HCT116 (cell line): ENCODE measurements at regions not wholly inside any gene's neighbourhood (a gene's known extent, or its start where the extent isn't known, plus 50 kb on each side); places are given as distances from the start of the nearest gene placed in this dataset.

Experiments
- CEBPB ChIP-seq: IDR thresholded peaks from 2 replicates; pipeline ENCODE4 v1.6.1; 2012; ENCODE audit warnings: low read depth
- CTCF ChIP-seq, 3 experiments: fragments of 200-600 bp in 1 of 3; sonication (generic) in 1 of 3; IDR thresholded peaks in 2 of 3; conservative IDR thresholded peaks in 1 of 3; 2 replicates each; pipeline ENCODE4 v1.5.1; 2012 to 2017; ENCODE audit warnings: low read depth in 2 of 3, low read length in 2 of 3, antibody characterized with exemption in 1 of 3, borderline replicate concordance in 1 of 3, control low read depth in 1 of 3, mild to moderate bottlenecking in 1 of 3, mixed read lengths in 1 of 3, mixed run types in 1 of 3, moderate library complexity in 1 of 3; ENCODE audit not compliant: insufficient read depth in 1 of 3
- EZH2phosphoT487 ChIP-seq: fragments of 200-600 bp; IDR thresholded peaks from 2 replicates; pipeline ENCODE4 v1.6.1; 2018; ENCODE audit warnings: antibody characterized with exemption, borderline replicate concordance
- MAX ChIP-seq: IDR thresholded peaks from 2 replicates; pipeline ENCODE4 v1.6.1; 2012
- POLR2A ChIP-seq: IDR thresholded peaks from 2 replicates; pipeline ENCODE4 v1.7.0; 2011; ENCODE audit warnings: borderline replicate concordance; ENCODE audit not compliant: insufficient read depth, insufficient read length; ENCODE audit errors: extremely low read depth
- SIN3A ChIP-seq: IDR thresholded peaks from 2 replicates; pipeline ENCODE4 v1.6.1; 2012; ENCODE audit warnings: low read depth
- ZFX ChIP-seq: fragments of 450-650 bp; IDR thresholded peaks from 2 replicates; pipeline ENCODE4 v1.6.1; 2017

DNA sequence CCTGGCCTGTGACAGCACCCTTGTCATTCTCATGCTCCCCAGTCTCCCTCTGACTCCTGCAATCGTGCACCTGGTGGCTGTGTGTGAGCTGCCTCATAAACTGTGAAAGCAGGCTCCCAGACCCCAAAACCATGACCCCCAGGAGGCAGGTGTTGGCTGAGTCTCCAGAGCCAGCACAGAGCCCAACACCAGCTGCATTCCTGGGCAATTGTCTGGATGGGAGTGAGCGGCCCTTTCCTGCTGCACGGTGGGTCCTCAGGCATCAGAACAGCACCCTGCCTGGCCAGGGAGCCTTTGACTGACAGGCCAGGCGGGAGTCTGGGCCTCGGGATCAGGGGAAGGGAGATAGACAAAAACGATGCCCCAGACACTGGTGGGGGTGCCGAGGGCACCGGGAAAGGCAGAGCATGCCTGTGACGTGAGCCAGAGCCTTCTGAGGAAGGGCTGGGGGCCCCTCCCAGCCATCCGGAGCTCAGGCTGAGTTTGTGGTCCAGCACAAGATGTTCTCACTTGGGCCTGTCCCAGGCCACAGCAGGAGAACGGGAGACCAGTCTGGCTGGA is 135.1 kb upstream of the GPC1 start:
- TF ChIP-seq ZFX (no peak), POLR2A (no peak), CTCF (IDR thresholded peaks at IDR 0.05 in 2 of 3, conservative IDR thresholded peaks at IDR 0.05 in 1 of 3; ENCODE audit: borderline replicate concordance in 1 of 3, insufficient read depth in 1 of 3, low read depth in 2 of 3, low read length in 2 of 3) (no peak), EZH2phosphoT487 (no peak), CEBPB (no peak), SIN3A (no peak), MAX (no peak)
